ENCODE measurements at regions not wholly inside any gene's neighbourhood (a gene's known extent, or its start where the extent isn't known, plus 50 kb on each side); places are given as distances from the start of the nearest gene placed in this dataset.

- TF ChIP-seq CTCF (IDR thresholded peaks at IDR 0.05; ENCODE audit: borderline replicate concordance, insufficient read depth, low read depth, low read length), result no peak
- H3K4me3 ChIP-seq (ENCODE audit: low read depth, low read length), result no peak overlapping the region
Observed at GRCh38 chr12:105729926-105730325, 399.4 kb downstream of the C12orf75 start.

GRCh38 chr12:105733579-105733978 is 403.1 kb downstream of the C12orf75 start:
- H3K4me3 ChIP-seq (ENCODE audit: low read depth, low read length), result no peak overlapping the region
- TF ChIP-seq CTCF (IDR thresholded peaks at IDR 0.05; ENCODE audit: borderline replicate concordance, insufficient read depth, low read depth, low read length), result no peak

- no peak overlapping the region for H3K4me3 ChIP-seq (ENCODE audit: low read depth, low read length)
- TF ChIP-seq CTCF (IDR thresholded peaks at IDR 0.05; ENCODE audit: borderline replicate concordance, insufficient read depth, low read depth, low read length), result no peak
Observed at GRCh38 chr12:105736498-105736897, 402.3 kb downstream of the NUAK1 start.

- no peak for TF ChIP-seq CTCF (IDR thresholded peaks at IDR 0.05; ENCODE audit: borderline replicate concordance, insufficient read depth, low read depth, low read length)
- H3K4me3 ChIP-seq (ENCODE audit: low read depth, low read length), result no peak overlapping the region
Observed at GRCh38 chr12:105738051-105738450, 400.7 kb downstream of the NUAK1 start.

GRCh38 chr12:105740369-105740768 is 398.4 kb downstream of the NUAK1 start:
- TF ChIP-seq CTCF (IDR thresholded peaks at IDR 0.05; ENCODE audit: borderline replicate concordance, insufficient read depth, low read depth, low read length), result no peak
- H3K4me3 ChIP-seq (ENCODE audit: low read depth, low read length), result no peak overlapping the region

- no peak for TF ChIP-seq CTCF (IDR thresholded peaks at IDR 0.05; ENCODE audit: borderline replicate concordance, insufficient read depth, low read depth, low read length)
- no peak overlapping the region for H3K4me3 ChIP-seq (ENCODE audit: low read depth, low read length)
Observed at GRCh38 chr12:105740970-105741725, 397.6 kb downstream of the NUAK1 start.
